SKM-1 (cell line): ENCODE measurements at regions not wholly inside any gene's neighbourhood (a gene's known extent, or its start where the extent isn't known, plus 50 kb on each side); places are given as distances from the start of the nearest gene placed in this dataset.
"Not testable (repeated sequence)": the region's sequence is repeated elsewhere in the genome, so short reads cannot be mapped to it uniquely, and the experiment has no call there.

Source experiments
- DNase-seq: peaks from one replicate; lab custom pipeline; 2025; ENCODE audit not compliant: unreplicated experiment; lab: John Stamatoyannopoulos, UW

DNA sequence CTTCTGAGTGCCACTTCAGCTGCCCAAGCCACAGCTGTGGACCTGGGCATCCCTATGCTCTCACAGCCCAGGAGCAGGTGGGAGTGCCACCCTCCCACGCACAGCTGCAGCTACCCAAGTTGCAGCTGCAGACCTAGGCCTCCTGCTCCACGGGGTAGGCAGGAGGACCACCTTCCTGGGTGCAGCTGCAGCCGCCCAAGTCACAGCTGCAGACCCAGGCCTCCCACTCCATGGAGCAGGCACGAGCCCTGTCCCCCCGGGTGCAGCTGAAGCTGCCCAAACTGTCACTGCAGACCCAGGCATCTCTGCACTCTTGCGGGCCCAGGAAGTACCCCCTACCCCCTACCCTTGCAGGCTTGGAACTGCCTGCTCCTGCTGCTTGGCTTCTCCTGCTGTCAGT, 260.2 kb downstream of the XPNPEP1 start:
- DNase-seq: no peak

DNA sequence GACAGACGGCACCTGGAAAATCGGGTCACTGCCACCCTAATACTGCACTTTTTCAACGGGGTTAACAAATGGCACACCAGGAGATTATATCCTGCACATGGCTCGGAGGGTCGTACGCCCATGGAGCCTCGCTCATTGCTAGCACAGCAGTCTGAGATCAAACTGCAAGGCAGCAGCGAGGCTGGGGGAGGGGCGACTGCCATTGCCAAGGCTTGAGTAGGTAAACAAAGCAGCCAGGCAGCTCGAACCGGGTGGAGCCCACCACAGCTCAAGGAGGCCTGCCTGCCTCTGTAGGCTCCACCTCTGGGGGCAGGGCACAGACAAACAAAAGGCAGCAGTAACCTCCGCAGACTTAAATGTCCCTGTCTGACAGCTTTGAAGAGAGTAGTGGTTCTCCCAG, 270.7 kb downstream of the XPNPEP1 start:
- not testable (repeated sequence) for DNase-seq

DNA sequence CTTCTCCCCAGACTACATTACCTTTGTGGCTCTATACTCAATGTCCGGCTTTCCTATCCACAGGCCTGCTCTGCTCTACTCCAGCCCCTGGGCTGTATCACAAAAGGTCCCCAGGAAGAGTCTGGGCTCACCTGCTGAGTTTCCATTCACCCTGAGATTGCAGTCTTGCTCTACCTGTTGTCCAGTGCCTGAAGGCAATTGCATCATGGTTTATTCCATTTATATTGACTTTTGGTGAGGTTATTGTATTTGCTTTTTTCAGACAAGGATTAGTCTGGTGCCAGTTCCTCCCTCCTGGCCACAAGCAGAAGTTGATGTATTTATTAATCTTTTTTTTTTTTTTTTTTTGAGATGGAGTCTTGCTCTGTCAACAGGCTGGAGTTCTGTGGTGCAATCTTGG, 273.1 kb downstream of the XPNPEP1 start:
- no peak for DNase-seq

DNA sequence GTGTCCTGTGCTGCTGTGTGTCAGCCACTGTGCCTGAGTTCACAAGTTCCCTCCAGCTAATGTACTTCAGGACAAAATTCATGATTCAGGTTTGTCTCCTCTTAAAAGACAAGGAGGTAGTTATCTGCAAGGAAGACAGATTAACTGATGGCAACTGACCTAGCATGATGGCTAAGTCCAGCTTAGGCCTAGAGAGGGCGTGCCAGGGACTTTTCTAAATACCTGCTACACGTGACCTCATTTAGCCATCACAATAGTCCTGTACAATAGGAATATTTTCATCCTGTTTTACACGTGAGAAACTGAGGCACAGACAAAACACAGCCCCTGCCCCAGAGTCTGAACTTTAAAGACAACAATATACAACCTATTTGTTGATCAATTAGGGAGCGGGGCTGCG, 275.7 kb downstream of the XPNPEP1 start:
- no peak for DNase-seq

DNA sequence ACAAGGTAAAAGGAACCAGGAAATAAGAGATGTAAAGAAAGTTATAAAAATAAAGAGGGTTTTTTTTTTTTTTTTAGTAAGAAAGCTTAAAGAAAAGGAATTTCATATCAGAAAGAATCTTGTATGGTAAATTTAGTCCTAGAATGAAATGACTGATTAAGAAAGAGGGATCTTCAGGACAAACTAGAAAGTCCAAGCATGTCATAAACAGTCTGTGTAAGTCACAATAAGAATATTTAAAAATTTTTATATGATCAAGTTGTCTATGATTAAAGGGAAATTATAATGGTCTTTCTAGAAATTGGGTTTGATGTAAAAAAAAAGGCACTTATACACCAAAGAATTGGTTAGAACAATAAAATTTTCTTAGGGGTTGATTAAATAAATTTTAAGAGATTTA, 289.5 kb downstream of the XPNPEP1 start:
- no peak for DNase-seq

DNA sequence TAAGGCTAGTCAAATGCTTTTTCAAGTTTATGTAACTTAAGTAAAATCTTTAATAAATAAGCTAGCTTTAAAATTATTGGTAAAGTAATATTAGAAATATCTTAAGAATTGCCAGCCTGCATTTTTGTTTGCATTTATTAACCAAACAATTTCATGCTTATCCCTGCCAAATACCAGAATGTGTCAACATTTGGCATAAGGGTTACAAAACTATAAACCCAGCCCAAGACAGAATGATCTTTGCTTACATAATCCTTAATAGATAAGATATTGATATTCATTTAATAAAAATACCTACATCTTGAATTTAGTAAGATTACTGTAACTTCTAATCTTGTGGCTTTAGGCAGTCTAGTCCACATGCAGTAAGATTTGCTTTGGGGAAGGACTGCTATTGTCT, 290.3 kb downstream of the XPNPEP1 start:
- DNase-seq: not testable (repeated sequence)

DNA sequence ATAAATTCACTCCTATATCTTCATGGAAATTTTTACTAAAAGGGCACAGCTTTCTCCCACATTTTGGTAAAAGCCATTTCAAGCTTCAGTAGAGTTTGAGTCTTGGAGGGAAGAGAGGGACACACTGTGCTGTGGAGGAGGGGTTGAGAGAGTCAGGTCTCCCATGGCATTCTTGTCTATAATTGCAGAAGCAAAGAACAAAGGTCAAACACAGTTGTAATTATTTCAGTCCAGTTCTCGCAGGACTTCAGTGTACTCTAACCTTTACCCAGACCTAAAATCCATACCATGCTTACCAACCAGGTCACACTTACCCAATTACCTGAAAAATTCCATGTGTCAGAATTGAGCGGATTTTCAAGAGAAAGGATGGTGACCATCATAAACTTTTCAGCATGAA, 298.4 kb downstream of the XPNPEP1 start:
- DNase-seq: no peak

DNA sequence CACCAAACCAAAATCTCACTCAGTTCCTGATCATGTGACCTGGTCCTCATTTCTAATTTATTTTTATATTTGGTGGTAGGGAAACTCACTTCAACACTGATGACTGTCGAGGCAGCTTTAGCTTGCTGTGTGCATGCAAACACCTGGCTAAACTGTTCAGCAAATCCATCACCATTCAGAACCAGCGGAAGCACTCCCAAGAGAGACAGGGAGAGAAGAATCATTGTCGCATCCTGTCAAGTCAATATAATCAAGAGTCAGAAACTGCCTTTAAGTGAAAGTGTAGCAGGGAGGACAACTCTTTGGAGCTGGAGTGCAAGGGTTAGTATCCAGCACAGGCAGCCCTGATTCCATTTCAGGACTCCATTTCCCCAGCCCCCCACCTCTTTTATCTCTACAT, 300.7 kb downstream of the XPNPEP1 start:
- DNase-seq: no peak

DNA sequence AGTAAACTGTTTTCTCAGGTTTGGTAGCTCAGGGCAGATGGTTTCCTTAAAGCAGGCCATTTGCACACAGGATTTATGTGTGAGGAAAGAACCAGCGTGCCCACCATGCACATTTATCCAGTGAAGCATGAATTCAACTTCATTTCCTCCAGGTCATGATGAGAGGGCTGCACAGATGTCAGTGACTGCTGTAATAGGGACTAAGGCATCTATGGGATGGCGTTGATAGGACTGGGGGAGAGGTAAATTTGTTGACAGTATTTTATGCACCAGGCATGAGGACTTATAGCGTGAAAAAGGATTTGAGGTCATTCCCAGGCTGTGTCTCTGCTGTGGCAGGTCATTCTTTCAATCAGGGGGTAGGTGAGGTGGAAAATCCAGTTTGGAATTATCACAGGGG, 302.9 kb downstream of the XPNPEP1 start:
- DNase-seq: no peak

DNA sequence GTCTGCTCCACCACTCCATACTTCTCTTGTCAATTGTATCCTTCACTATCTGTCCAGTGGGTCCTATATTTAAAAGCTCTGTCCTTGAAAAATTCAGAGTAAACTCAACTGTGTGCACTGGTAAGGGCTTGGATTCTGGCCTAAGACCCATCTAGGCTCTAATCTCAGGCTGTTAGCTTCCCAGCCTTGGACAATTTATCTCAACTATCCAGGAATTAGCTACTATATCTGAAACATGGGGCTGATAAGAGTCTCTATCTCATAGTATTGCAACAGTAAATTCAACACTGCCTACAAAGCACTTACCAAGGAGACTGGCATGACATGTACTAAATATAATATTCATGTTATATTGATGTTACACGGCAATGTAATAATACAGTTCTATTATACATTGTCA, 303.4 kb downstream of the XPNPEP1 start:
- no peak for DNase-seq

DNA sequence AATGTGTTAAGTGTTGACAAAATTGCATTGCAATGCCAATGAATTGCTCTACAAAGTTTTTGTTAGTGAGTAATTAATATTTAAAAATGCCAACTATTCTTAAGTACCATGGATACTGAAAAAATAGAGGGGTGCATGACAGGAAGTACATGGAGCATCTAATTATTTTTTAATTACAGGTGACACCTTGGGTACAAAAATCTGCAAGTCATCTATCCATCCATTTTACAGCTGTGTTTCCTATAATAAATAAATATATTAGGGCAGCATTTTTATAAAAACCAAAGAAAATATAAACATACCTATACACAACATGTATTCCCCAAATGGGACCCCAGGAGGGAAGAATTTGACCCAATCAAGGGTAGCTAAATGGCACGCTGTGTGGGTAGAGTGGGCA, 304.6 kb downstream of the XPNPEP1 start:
- DNase-seq: no peak

DNA sequence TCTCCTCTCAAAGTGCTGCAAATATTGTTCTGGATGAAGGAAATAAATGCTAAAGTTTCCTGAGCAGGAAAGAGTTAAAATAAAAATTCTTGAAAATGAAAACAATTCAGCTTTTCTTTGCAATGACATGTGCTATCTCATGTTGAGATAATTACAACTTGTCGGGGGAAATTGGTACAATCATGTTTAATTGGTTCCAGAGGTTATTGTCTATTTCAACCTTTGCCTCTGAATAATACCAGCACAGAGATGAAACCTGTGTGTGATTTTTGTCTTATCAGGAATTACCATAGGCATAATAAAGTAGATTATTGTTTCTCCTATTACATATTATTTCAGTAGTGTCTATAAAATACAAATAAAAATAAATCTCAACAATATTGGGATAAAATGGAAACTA, 305.0 kb downstream of the XPNPEP1 start:
- no peak for DNase-seq

DNA sequence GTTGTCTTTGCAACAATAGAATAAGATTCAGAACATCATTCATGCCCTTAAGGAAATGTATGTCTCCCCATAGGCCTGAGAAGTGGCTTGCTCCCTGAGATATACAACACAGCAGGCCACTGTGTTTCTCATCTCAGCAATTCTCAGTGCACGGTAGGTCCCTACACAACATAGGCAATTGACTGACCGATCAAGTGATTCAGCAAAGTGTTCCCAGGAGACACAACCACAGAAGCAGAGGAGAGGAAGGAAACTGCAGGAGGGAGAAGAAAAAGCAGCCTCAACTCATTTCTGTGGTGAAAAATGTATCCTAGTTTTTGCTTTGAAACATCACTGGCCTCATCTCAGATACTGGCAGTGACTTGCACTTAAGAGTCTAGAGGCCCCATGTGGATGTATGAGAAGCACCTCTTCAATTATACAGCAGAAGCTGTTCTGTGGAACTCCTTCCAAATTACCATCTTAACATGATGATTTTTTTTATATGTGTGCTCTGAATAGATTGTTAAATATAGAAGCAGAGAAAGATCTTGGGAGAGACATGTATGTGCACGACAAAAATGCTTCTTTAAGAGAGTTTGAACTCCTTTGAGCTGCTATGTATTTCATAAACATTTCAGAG, 306.8 kb downstream of the XPNPEP1 start:
- DNase-seq: no peak

DNA sequence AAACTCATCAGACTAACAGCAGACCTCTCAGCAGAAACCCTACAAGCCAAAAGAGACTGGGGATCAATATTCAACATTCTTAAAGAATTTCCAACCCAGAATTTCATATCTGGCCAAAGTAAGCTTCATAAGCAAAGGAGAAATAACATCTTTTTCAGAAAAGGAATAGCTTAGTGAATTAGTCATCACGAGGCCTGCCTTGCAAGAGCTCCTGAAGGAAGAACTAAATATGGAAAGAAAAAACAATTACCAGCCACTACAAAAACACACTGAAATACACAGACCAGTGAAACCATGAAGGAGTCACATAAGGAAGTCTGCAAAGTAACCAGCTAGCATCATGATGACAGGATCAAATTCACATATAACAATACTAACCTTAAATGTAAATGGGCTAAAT, 328.0 kb downstream of the XPNPEP1 start:
- not testable (repeated sequence) for DNase-seq

DNA sequence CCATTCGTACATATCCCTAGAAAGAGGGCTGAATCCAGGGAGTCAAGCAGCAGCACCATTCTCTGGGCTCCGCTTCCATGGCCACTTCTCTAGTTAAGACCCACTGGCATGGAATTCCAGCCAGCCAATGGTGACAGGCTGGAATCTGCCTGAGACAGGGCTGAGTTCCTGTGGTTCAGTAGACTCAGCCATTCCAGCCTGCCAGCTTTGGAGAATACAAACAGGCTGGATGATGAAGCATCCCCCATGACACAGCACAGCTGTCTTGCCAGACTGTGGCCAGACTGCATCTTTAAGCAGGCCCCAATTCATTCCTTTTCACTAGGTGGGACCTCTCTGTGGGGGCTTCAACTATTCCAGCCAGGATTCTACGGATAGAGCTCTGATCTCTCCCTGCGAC, 329.6 kb downstream of the XPNPEP1 start:
- DNase-seq: no peak

DNA sequence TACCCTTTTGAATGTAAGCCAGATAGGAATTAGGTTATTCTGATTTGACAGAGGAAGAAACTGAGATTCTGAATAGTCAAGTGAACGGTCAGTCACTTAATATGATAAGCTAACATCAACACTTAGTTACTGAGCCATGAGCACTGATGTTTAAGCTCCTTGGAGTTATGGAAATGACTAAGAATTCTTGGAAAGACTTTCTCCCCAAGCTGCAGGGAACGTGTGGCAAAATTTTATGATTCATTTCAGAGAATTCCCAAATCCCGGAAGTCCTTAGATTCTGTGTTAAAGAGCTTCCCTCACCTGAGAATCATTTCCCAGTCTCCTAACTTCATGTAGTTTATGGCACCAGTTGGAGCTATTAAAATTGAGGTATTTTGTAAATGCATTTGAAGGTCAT, 330.9 kb downstream of the XPNPEP1 start:
- DNase-seq: no peak

DNA sequence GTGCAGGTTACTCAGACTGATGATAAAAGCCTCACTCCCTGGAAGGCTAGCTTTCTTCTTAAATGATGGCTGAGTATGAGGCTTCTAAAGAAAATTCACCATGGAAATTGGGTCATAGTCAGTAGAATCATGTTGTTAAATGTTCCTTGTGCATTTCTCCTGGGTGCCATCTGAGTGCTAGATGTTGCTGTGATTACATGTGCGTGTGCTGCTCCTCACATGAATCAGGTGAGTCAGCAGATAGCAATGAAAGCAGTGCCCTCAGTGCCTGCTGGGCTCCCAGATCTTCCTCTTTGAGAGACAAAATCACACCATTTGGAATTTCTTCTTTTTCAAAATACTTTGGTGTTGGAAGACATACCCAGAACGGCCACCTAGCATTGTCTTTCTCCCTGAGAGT, 331.7 kb downstream of the XPNPEP1 start:
- DNase-seq: no peak

DNA sequence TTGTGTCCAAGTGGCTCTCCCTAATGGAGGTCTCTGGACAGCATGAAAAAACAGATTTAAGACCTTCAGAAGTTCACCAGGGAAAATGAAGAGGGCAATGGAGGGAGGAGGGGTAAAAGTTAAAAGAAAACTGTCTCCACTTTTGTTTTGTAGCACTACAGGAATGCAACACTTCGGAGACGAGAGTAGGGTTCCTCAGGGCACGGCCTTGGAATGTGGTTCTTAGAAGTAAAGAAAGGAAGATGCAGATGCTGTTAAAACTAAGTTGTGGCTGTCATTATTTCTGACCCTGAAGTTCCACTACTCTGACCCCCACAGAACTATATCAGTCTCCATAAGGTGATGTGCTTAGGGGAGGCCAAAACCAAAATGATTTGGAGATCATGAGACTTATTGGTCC, 335.1 kb downstream of the XPNPEP1 start:
- no peak for DNase-seq

DNA sequence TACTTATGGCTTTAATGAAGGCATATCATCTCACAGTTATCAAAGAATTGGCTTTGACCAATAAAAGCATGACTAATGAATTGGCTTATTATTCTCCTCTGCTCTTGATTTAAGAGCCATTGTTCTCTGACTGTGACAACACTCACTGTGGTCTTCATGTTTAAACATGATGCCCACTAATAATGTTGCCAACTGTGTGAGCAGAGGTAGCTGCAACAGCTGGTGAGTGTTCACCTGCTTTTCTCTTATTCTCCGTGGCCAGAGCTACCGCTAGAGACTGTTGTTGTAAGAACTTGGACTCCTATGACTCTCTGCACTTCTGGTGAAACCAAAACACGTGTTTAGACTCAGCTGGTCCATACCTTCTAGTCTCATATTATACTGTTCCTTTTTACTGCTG, 335.9 kb downstream of the XPNPEP1 start:
- no peak for DNase-seq

DNA sequence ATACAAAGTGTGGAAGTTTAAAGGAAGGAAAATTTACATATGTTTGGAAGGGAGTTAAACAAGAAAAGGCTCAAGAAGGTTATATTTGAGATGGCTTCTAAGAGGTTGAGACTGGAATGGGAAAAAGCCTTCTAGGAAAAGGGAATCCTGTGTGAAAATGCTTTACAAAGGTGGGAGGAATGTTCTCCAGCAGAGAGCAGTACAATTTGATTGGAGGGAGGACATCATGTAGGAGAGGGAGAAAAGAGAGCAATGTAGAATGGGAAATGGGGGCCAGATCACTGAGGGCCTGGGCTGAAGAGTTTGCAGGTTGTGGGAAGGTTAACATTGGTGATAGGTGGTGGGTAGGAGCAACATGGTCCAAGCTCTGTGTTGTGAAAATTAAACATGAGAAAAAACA, 366.9 kb downstream of the XPNPEP1 start:
- DNase-seq: no peak

DNA sequence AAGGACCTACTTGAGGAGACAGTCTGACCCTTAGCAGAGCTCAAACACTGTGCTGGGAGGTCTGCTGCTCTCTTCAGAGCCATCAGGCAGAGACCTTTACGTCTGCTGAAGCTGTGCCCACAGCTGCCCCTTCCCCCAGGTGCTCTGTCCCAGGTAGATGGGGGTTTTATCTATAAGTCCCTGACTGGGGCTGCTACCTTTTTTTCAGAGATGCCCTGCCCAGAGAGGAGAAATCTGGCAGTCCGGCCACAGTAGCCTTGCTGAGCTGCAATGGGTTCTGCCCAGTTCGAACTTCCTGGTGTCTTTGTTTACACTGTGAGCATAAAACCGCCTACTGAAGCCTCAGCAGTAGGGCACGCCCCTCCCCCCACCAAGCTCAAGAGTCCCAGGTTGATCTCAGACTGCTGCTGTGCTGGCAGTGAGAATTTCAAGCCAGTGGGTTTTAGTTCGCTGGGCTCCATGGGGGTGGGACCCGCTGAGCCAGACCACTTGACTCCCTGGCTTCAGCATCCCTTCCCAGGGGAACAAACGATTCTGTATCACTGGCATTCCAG, 381.2 kb downstream of the XPNPEP1 start:
- not testable (repeated sequence) for DNase-seq

DNA sequence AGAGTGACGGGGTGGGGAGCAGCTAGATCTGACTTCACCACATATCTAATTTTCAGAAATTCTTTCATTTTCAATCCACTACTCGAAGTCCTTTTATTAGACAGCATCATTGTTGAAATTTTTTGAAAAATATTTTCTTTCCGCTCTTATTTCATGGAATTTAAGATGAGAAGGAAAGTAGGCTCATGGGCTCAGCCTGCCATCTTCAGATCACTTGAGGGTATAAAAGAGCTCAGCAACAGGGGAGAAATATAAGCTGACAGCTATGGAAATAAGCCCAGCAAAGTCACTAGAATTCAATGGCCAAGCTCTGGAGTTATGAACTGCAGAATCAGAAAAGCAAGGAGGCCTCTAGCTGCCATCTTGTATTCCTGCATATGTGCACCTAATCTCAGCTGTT, 389.1 kb downstream of the XPNPEP1 start:
- DNase-seq: no peak

DNA sequence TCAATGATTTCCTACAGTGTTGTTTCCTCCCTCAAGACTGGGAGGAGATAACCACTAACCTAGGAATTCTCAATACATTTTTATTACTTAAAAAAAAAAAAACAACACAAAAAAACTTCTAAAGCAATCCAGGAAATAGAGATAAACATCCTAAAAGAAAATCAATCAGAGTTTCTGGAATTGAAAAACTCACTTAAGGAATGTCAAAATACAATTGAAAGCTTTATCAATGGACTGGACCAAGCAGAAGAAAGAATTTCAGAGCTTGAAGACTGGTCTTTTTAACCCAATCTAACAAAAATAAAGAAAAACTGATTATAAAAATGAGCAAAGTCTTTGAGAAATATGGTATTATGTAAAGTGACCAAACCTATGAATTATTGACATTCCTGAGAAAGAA, 394.1 kb downstream of the XPNPEP1 start:
- DNase-seq: no peak
